ENCODE measurements at regions not wholly inside any gene's neighbourhood (a gene's known extent, or its start where the extent isn't known, plus 50 kb on each side); places are given as distances from the start of the nearest gene placed in this dataset.

DNA sequence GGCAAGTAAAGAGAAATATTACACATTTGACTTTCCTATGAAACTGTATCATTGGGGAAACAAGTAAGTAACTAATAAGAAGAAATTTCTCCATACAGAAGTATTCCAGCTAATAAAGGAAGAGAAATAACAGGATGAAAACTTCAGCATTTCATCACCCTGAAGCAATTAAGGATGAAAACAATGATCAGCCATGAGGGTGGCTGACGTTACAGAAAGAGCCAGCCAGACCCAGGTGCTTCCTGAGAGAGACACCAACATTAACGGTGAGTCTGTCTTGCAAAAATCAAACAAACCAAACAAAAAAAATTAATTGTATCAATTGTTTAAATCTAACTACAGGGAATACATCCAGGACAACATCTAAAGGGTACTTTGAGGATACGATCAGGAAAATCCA is 190.0 kb downstream of the ARRDC4 start:
- no peak for TF ChIP-seq EZH2 (IDR thresholded peaks at IDR 0.05; ENCODE audit: insufficient read depth, poor library complexity, severe bottlenecking)
- TF ChIP-seq EZH2phosphoT487 (IDR thresholded peaks at IDR 0.05; ENCODE audit: insufficient read depth, low read depth): no peak
